WTC11 (cell line): ENCODE measurements at regions not wholly inside any gene's neighbourhood (a gene's known extent, or its start where the extent isn't known, plus 50 kb on each side); places are given as distances from the start of the nearest gene placed in this dataset.

Source experiments
- ATAC-seq: fragments of 200-7000 bp; cut with Tn5 transposase; 2 replicates; pipeline ENCODE4 v1.10.0; 2021; ENCODE audit warnings: mild to moderate bottlenecking, moderate library complexity
- CTCF ChIA-PET: fragments of 300-600 bp; sonication (Branson Sonifier 250); formaldehyde crosslinking; loops from one replicate; lab custom pipeline; 2021; ENCODE audit warnings: antibody characterized with exemption; lab: Charles Lee
- POLR2A ChIA-PET: fragments of 350-600 bp; sonication (Branson Sonifier 250); formaldehyde crosslinking; loops from one replicate; lab custom pipeline; 2021; ENCODE audit warnings: antibody characterized with exemption; lab: Charles Lee
- DNase-seq: peaks from one replicate; pipeline ENCODE4 v3.0.0; 2021; ENCODE audit warnings: low spot score
- H3K27ac Mint-ChIP-seq: 2 replicates; pipeline ENCODE4 v1.8.0; 2021; ENCODE audit warnings: mixed read lengths
- H3K27me3 Mint-ChIP-seq: 2 replicates; pipeline ENCODE4 v1.8.0; 2021; ENCODE audit warnings: low read depth, mild to moderate bottlenecking, moderate library complexity, mixed read lengths
- H3K36me3 Mint-ChIP-seq: 2 replicates; pipeline ENCODE4 v1.8.0; 2021; ENCODE audit warnings: mixed read lengths
- H3K4me1 Mint-ChIP-seq: 2 replicates; pipeline ENCODE4 v1.8.0; 2022; ENCODE audit warnings: mixed read lengths
- H3K4me3 Mint-ChIP-seq: 2 replicates; pipeline ENCODE4 v1.8.0; 2021; ENCODE audit warnings: mild to moderate bottlenecking, moderate library complexity, mixed read lengths
- H3K9me3 Mint-ChIP-seq: 2 replicates; pipeline ENCODE4 v1.8.0; 2021; ENCODE audit warnings: mixed read lengths
- ATF2 ChIP-seq: sonication (generic); formaldehyde crosslinking; IDR thresholded peaks from 2 replicates; pipeline ENCODE4 v1.8.1; 2022; ENCODE audit warnings: low read depth, missing genetic modification reagents, borderline replicate concordance
- EMX1 ChIP-seq: fragments of 250-450 bp; sonication (Bioruptor Pico); IDR thresholded peaks from 2 replicates; pipeline ENCODE4 v1.8.0; 2021; ENCODE audit warnings: mild to moderate bottlenecking
- ETV6 ChIP-seq: sonication (generic); formaldehyde crosslinking; IDR thresholded peaks from 2 replicates; pipeline ENCODE4 v1.8.1; 2022; ENCODE audit warnings: mild to moderate bottlenecking, missing genetic modification reagents
- GTF2I ChIP-seq: fragments of 250-450 bp; sonication (Bioruptor Pico); conservative IDR thresholded peaks from 2 replicates; pipeline ENCODE4 v1.4.0; 2021; ENCODE audit warnings: mild to moderate bottlenecking
- JAZF1 ChIP-seq: fragments of 250-450 bp; sonication (Bioruptor Pico); IDR thresholded peaks from 2 replicates; pipeline ENCODE4 v1.9.0; 2021; ENCODE audit warnings: moderate library complexity, mild to moderate bottlenecking, inconsistent platforms
- JUN ChIP-seq: sonication (generic); formaldehyde crosslinking; IDR thresholded peaks from 2 replicates; pipeline ENCODE4 v1.8.0; 2023; ENCODE audit warnings: mild to moderate bottlenecking, missing genetic modification reagents
- MAX ChIP-seq: sonication (generic); formaldehyde crosslinking; IDR thresholded peaks from 2 replicates; pipeline ENCODE4 v1.8.0; 2022; ENCODE audit warnings: mild to moderate bottlenecking, missing genetic modification reagents
- MLX ChIP-seq: sonication (generic); formaldehyde crosslinking; IDR thresholded peaks from 2 replicates; pipeline ENCODE4 v1.8.1; 2023; ENCODE audit warnings: mild to moderate bottlenecking, missing genetic modification reagents, moderate library complexity
- MXD4 ChIP-seq: fragments of 250-450 bp; sonication (Bioruptor Pico); IDR thresholded peaks from 2 replicates; pipeline ENCODE4 v1.8.0; 2021; ENCODE audit warnings: mild to moderate bottlenecking, moderate library complexity, borderline replicate concordance
- NFYB ChIP-seq: sonication (generic); formaldehyde crosslinking; conservative IDR thresholded peaks from 2 replicates; pipeline ENCODE4 v1.8.0; 2022; ENCODE audit warnings: low read depth, missing genetic modification reagents
- PRDM15 ChIP-seq: sonication (generic); formaldehyde crosslinking; IDR thresholded peaks from 2 replicates; pipeline ENCODE4 v1.8.0; 2022; ENCODE audit warnings: missing genetic modification reagents
- RORB ChIP-seq: fragments of 250-450 bp; sonication (Bioruptor Pico); IDR thresholded peaks from 2 replicates; pipeline ENCODE4 v1.9.0; 2021; ENCODE audit warnings: mild to moderate bottlenecking
- STAT6 ChIP-seq: sonication (generic); formaldehyde crosslinking; conservative IDR thresholded peaks from 2 replicates; pipeline ENCODE4 v1.8.1; 2023; ENCODE audit warnings: mild to moderate bottlenecking, low read depth, missing genetic modification reagents, moderate library complexity
- TEAD4 ChIP-seq: sonication (generic); formaldehyde crosslinking; IDR thresholded peaks from 2 replicates; pipeline ENCODE4 v1.8.0; 2022; ENCODE audit warnings: mild to moderate bottlenecking, missing genetic modification reagents
- ZNF281 ChIP-seq: sonication (generic); formaldehyde crosslinking; IDR thresholded peaks from 2 replicates; pipeline ENCODE4 v1.8.0; 2023; ENCODE audit warnings: mild to moderate bottlenecking, missing genetic modification reagents
- ZNF532 ChIP-seq: fragments of 250-450 bp; sonication (Bioruptor Pico); IDR thresholded peaks from 2 replicates; pipeline ENCODE4 v1.9.0; 2021; ENCODE audit warnings: mild to moderate bottlenecking, borderline replicate concordance
- ZNF671 ChIP-seq: fragments of 250-450 bp; sonication (Bioruptor Pico); IDR thresholded peaks from 2 replicates; pipeline ENCODE4 v1.8.0; 2021; ENCODE audit warnings: mild to moderate bottlenecking
- ZSCAN18 ChIP-seq: fragments of 250-450 bp; sonication (Bioruptor Pico); IDR thresholded peaks from 2 replicates; pipeline ENCODE4 v2.1.2; 2022; ENCODE audit warnings: mild to moderate bottlenecking, moderate library complexity

- DNase-seq, result no peak
- ChIA-PET CTCF (no interaction called here), POLR2A (no interaction called here)
- TF ChIP-seq JUN (CRISPR knock-in tag) (no peak), NFYB (CRISPR knock-in tag) (no peak), GTF2I (CRISPR knock-in tag) (no peak), MXD4 (no peak), MLX (no peak), PRDM15 (CRISPR knock-in tag) (no peak), TEAD4 (no peak), ZNF281 (no peak), JAZF1 (CRISPR knock-in tag) (no peak), EMX1 (CRISPR knock-in tag) (no peak), MAX (CRISPR knock-in tag) (no peak), RORB (CRISPR knock-in tag) (no peak), STAT6 (CRISPR knock-in tag) (no peak)
- Mint-ChIP-seq H3K9me3 (no peaks in the 10 kb centered on the region), H3K4me3 (no peak overlapping the region), H3K27ac (no peak overlapping the region), H3K27me3 (no peaks in the 10 kb centered on the region), H3K36me3 (no peaks in the 10 kb centered on the region), H3K4me1 (peaks cover 24% of the 10 kb centered on the region)
- peak; percentile 65 for ATAC-seq
Observed at GRCh38 chr3:76824658-76825240, 215.2 kb upstream of the ROBO2 start.

GRCh38 chr3:76826861-76827260 is 213.0 kb upstream of the ROBO2 start:
- CTCF ChIA-PET, result no interaction called here
- Mint-ChIP-seq H3K36me3 (no peaks in the 10 kb centered on the region), H3K4me3 (no peak overlapping the region), H3K4me1 (peaks cover 24% of the 10 kb centered on the region), H3K27ac (no peak overlapping the region), H3K27me3 (no peaks in the 10 kb centered on the region), H3K9me3 (no peaks in the 10 kb centered on the region)
- POLR2A ChIA-PET, result no interaction called here
- ATAC-seq, result no peak
- DNase-seq, result no peak
- TF ChIP-seq ZNF532 (CRISPR knock-in tag), result no peak
- TF ChIP-seq ZSCAN18 (CRISPR knock-in tag), result no peak
- no peak for TF ChIP-seq ATF2 (CRISPR knock-in tag)
- no peak for TF ChIP-seq ZNF671 (CRISPR knock-in tag)
- no peak for TF ChIP-seq ETV6 (CRISPR knock-in tag)
- no peak for TF ChIP-seq JUN (CRISPR knock-in tag)
